CD4-positive, alpha-beta T cell (primary cell): ENCODE measurements at regions not wholly inside any gene's neighbourhood (a gene's known extent, or its start where the extent isn't known, plus 50 kb on each side); places are given as distances from the start of the nearest gene placed in this dataset.
A peak's percentile ranks its signal among the peaks of the same experiment; 100 is the strongest.

Experiments
- ATAC-seq: fragments of 200-7000 bp; cut with Tn5 transposase; one replicate; pipeline ENCODE4 v1.10.0; 2022; ENCODE audit warnings: mild to moderate bottlenecking; ENCODE audit not compliant: poor library complexity
- CTCF ChIA-PET: fragments of 350-600 bp; sonication (Branson Sonifier 250); formaldehyde crosslinking; loops from one replicate; lab custom pipeline; 2021; ENCODE audit warnings: antibody characterized with exemption, inconsistent platforms; lab: Charles Lee
- POLR2A ChIA-PET: fragments of 350-600 bp; sonication (Branson Sonifier 250); formaldehyde crosslinking; loops from one replicate; lab custom pipeline; 2021; ENCODE audit warnings: antibody characterized with exemption, inconsistent platforms; lab: Charles Lee
- DNase-seq, 14 experiments: peaks; one replicate each; pipeline ENCODE4 v3.0.0-alpha.2; 2013 to 2020; ENCODE audit warnings: mixed read lengths in 2 of 14
- H3K27ac ChIP-seq, 2 donors: one replicate each; pipeline versions ENCODE4 v1.5.1 to v1.7.0; 2013; ENCODE audit warnings: low read length in 2 of 2, low read depth in 1 of 2, mild to moderate bottlenecking in 1 of 2
- H3K27me3 ChIP-seq, 2 experiments: 1 replicate in 1 of 2; 2 replicates in 1 of 2; pipeline versions ENCODE4 v1.6.1 to v1.7.0; 2013; ENCODE audit warnings: low read length in 2 of 2, control low read depth in 1 of 2, mild to moderate bottlenecking in 1 of 2, moderate library complexity in 1 of 2; ENCODE audit not compliant: insufficient read depth in 2 of 2, control insufficient read depth in 1 of 2
- H3K36me3 ChIP-seq: one replicate; pipeline ENCODE4 v1.6.1; 2013; ENCODE audit warnings: low read length, control low read depth; ENCODE audit not compliant: insufficient read depth
- H3K4me1 ChIP-seq: one replicate; pipeline ENCODE4 v1.6.1; 2013; ENCODE audit warnings: low read length, control low read depth; ENCODE audit not compliant: insufficient read depth
- H3K4me3 ChIP-seq: one replicate; pipeline ENCODE4 v1.5.1; 2013; ENCODE audit warnings: mild to moderate bottlenecking, low read length, moderate library complexity
- H3K9me3 ChIP-seq, 2 experiments: 1 replicate in 1 of 2; 2 replicates in 1 of 2; pipeline versions ENCODE4 v1.6.1 to v1.7.0; 2013; ENCODE audit warnings: low read length in 2 of 2, mild to moderate bottlenecking in 2 of 2, control low read depth in 1 of 2, moderate library complexity in 1 of 2; ENCODE audit not compliant: control insufficient read depth in 1 of 2, insufficient read depth in 1 of 2
- H3K27ac Mint-ChIP-seq: one replicate; pipeline ENCODE4 v1.8.0; 2020; ENCODE audit warnings: mixed read lengths
- H3K27me3 Mint-ChIP-seq: one replicate; pipeline ENCODE4 v1.8.0; 2021; ENCODE audit warnings: mixed read lengths
- H3K36me3 Mint-ChIP-seq: one replicate; pipeline ENCODE4 v1.8.0; 2021; ENCODE audit warnings: low read depth, mixed read lengths
- H3K4me1 Mint-ChIP-seq: one replicate; pipeline ENCODE4 v1.8.0; 2021; ENCODE audit warnings: low read depth, mixed read lengths
- H3K4me3 Mint-ChIP-seq: one replicate; pipeline ENCODE4 v1.8.0; 2020; ENCODE audit warnings: mild to moderate bottlenecking, mixed read lengths
- H3K9me3 Mint-ChIP-seq: one replicate; pipeline ENCODE4 v1.8.0; 2020; ENCODE audit warnings: mixed read lengths
- CTCF ChIP-seq: fragments of 200-600 bp; IDR thresholded peaks from one replicate; pipeline ENCODE4 v1.8.0; 2022; ENCODE audit warnings: antibody characterized with exemption, mild to moderate bottlenecking
- intact Hi-C, 2 experiments: fragments of 100-400 bp; cut with DNase I in 1 of 2; cut with micrococcal nuclease in 1 of 2; formaldehyde crosslinking; loops; one replicate each; pipeline versions ENCODE4 v1.15.1 to v1.9.0; 2023 to 2025; cut with DNase I, micrococcal nuclease

GRCh38 chr6:141464896-141465295 lies 667.8 kb upstream of the GJE1 start:
- no peak for DNase-seq
- H3K4me3 Mint-ChIP-seq: no peak overlapping the region
- CTCF ChIA-PET: no interaction called here

GRCh38 chr6:141464490-141464889 lies 668.2 kb upstream of the GJE1 start:
- DNase-seq: peak in 4 of 14 experiments; percentile 12 to 63 (median 48)

More at GRCh38 chr6:141464896-141465295, 667.8 kb upstream of the GJE1 start:
- Mint-ChIP-seq H3K9me3 (no peaks in the 10 kb centered on the region), H3K36me3 (no peaks in the 10 kb centered on the region), H3K27me3 (no peaks in the 10 kb centered on the region), H3K4me1 (peaks cover 7% of the 10 kb centered on the region), H3K27ac (no peak overlapping the region)
- H3K9me3 ChIP-seq: no peaks in the 10 kb centered on the region
- no peaks in the 10 kb centered on the region for H3K4me1 ChIP-seq
- ATAC-seq: no peak
- H3K27me3 ChIP-seq: no peaks in the 10 kb centered on the region
- POLR2A ChIA-PET: no interaction called here
- H3K27ac ChIP-seq: no peak overlapping the region
- no peak for TF ChIP-seq CTCF
- no peaks in the 10 kb centered on the region for H3K36me3 ChIP-seq
- H3K4me3 ChIP-seq: no peak overlapping the region
- intact Hi-C loops: no loop called here

GRCh38 chr6:141463237-141463977 lies 669.3 kb upstream of the GJE1 start:
- Histone ChIP-seq H3K9me3 (no peaks in the 10 kb centered on the region), H3K27me3 (no peaks in the 10 kb centered on the region), H3K4me1 (no peaks in the 10 kb centered on the region), H3K27ac (no peak overlapping the region), H3K4me3 (no peak overlapping the region), H3K36me3 (no peaks in the 10 kb centered on the region)
- no peak for TF ChIP-seq CTCF
- peaks cover 7% of the 10 kb centered on the region for H3K4me1 Mint-ChIP-seq
- no peaks in the 10 kb centered on the region for H3K9me3 Mint-ChIP-seq
- H3K36me3 Mint-ChIP-seq: no peaks in the 10 kb centered on the region
- no peak overlapping the region for H3K4me3 Mint-ChIP-seq
- ATAC-seq: no peak
- DNase-seq: no peak
- no peak overlapping the region for H3K27ac Mint-ChIP-seq
- CTCF ChIA-PET: interaction anchor here (0.6 kb wide), 1 partner anchor 840 kb away, joined by 3 read pairs; no protein-coding TSS in a partner anchor
- no peaks in the 10 kb centered on the region for H3K27me3 Mint-ChIP-seq
- intact Hi-C loops: no loop called here
- POLR2A ChIA-PET: no interaction called here

More at GRCh38 chr6:141464490-141464889, 668.2 kb upstream of the GJE1 start:
- no peaks in the 10 kb centered on the region for H3K4me1 ChIP-seq
- H3K27ac ChIP-seq: no peak overlapping the region
- H3K4me3 Mint-ChIP-seq: no peak overlapping the region
- peaks cover 7% of the 10 kb centered on the region for H3K4me1 Mint-ChIP-seq
- CTCF ChIA-PET: no interaction called here
- no peaks in the 10 kb centered on the region for H3K27me3 Mint-ChIP-seq
- intact Hi-C loops: no loop called here
- H3K27me3 ChIP-seq: no peaks in the 10 kb centered on the region
- peak; percentile 77 for ATAC-seq
- no peak overlapping the region for H3K4me3 ChIP-seq
- H3K9me3 Mint-ChIP-seq: no peaks in the 10 kb centered on the region
- H3K36me3 ChIP-seq: no peaks in the 10 kb centered on the region
- no peaks in the 10 kb centered on the region for H3K36me3 Mint-ChIP-seq
- H3K9me3 ChIP-seq: no peaks in the 10 kb centered on the region
- TF ChIP-seq CTCF: no peak
- POLR2A ChIA-PET: no interaction called here
- no peak overlapping the region for H3K27ac Mint-ChIP-seq
